ENCODE measurements at regions not wholly inside any gene's neighbourhood (a gene's known extent, or its start where the extent isn't known, plus 50 kb on each side); places are given as distances from the start of the nearest gene placed in this dataset.

DNA sequence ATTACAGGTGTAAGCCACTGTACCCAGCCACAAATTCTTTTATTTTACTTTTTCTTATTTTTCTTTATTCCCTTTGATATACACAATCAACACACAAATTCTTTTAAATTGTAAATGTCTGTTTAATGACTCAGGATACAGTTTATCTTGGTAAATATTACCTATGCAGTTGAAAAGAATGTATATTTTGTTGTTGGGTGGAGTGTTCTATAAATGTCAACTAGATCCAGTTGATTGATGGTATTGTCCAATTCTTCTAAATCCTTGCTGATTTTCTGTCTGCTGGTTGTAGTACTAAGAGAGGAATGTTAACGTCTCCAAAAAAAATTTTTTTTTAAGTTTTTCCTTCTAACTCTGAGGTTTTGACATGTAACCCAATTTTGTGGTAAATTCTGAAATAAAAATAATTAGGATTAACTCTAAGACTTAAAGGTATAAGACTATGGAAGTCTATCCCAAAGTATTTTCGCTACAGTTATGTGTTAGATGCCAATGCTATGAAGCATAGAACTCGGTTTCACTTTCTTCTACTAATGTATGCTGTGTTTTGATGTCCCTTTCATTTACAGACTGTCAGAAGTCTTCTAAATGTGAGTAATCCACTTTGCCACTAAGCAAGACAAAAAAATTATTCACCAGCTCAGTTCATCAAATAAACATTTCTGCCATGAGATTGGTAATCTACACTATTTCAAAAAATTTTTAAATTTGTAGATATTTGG, 720.2 kb upstream of the C9orf72 start:
- intact Hi-C loops (cut with micrococcal nuclease) = no loop called here

GRCh38 chr9:28301281-28301680, 728.0 kb upstream of the C9orf72 start:
- intact Hi-C loops (cut with micrococcal nuclease) = no loop called here

- intact Hi-C loops (cut with micrococcal nuclease) = no loop called here
These were observed 744.5 kb upstream of the C9orf72 start for GRCh38 chr9:28317745-28318144.

- intact Hi-C loops (cut with micrococcal nuclease) = no loop called here
These were observed 745.2 kb upstream of the C9orf72 start for GRCh38 chr9:28318515-28318914.

- intact Hi-C loops (cut with micrococcal nuclease) = no loop called here
These were observed 746.7 kb upstream of the C9orf72 start for GRCh38 chr9:28319981-28320380.

DNA sequence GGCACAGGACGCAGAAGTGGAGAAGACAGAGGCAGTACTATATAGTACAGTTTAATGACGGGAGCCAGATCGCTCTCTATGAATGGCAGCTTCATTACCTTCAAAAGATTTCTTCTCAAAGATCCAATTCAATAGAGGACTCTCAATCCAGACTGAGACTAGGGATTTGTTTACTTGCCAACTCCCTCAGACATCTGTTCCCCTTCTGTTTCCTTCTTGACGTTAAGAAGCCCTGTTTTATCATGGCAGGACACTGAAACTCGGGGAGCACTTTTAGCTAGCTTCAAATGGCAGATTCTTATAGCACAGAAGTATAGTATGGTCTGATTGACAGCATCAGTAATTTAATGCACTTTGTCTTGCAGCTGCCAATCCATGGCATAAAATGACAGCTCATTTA, 747.3 kb upstream of the C9orf72 start:
- intact Hi-C loops (cut with micrococcal nuclease) = no loop called here

GRCh38 chr9:28329323-28329722, 756.0 kb upstream of the C9orf72 start:
- intact Hi-C loops (cut with micrococcal nuclease) = no loop called here

- intact Hi-C loops (cut with micrococcal nuclease) = no loop called here
These were observed 759.4 kb upstream of the C9orf72 start for GRCh38 chr9:28332648-28333047.

DNA sequence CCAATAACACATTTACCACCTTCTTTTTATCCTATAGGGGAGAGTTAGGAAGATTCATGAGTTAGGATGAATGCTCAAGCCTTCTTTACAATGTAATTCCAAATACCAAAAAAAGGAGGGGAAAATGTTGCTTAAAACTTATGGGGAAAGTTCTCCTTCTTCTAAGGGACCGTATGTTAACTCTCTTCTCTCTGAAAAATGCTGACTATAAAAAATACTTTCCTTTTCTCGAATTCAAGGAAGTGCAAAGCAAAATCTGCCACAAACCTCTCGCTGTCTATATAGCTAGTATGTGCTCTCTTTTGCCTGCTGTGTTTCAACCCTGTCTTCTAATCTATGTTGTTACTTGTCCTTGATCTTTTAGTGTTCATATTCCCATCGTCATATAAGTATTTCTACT, 768.6 kb upstream of the C9orf72 start:
- intact Hi-C loops (cut with micrococcal nuclease) = no loop called here

DNA sequence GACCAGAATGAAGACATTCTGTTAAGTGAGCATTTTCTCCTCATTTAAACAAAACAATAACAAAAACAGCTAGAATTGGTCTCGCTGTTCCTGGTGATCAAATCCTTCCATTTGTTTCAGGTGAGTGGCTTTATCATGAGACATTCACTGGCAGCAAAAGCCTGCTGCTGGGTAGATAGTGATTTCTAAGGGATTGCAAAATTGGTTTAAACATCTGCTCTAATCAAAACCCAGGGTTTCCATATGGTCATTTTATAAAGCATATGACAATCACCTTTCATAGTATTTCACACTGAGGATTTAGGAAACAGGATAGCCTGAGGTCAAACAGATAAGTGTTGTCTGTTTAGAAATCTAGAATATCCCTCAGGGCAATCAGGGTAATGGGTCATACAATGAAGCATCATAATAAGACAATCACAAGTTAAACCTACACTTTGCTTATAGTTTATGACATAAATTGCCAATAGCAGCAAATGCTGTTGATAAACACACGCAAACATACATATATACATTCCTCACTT, 769.6 kb upstream of the C9orf72 start:
- intact Hi-C loops (cut with micrococcal nuclease) = no loop called here

- intact Hi-C loops (cut with micrococcal nuclease) = no loop called here
These were observed 789.9 kb upstream of the C9orf72 start for GRCh38 chr9:28363151-28363562.

DNA sequence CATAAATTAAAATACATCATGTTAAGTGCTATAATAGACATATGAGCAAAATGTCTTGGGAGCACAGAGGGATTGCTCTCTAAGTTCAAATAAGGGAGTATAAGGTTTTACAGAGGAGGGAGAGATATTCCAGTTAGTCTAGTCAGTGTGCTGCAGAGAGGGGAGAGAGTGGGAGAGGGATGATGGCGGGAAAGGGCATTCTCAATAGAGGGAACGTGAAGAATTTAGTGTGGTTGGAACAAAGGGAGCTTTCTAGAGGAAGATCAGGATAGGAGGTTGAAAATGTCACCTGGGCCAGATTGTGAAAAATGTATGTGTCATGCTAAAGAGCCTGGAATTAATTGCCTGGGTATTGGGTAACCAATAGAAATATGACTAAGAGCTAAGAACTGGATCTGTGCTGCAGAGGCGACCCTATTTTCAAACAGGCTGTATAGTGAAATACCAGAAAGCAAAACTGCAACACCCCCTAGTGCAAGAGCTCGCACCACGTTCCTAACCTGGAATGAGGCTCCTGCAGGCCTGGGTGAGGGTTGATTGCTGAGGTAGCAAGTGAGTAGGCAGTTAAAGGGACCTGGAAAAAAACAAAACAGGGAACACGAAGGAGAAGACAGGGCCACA, 791.8 kb upstream of the C9orf72 start:
- intact Hi-C loops (cut with micrococcal nuclease) = no loop called here

- intact Hi-C loops (cut with micrococcal nuclease) = no loop called here
These were observed 792.4 kb upstream of the C9orf72 start for GRCh38 chr9:28365728-28366127.

DNA sequence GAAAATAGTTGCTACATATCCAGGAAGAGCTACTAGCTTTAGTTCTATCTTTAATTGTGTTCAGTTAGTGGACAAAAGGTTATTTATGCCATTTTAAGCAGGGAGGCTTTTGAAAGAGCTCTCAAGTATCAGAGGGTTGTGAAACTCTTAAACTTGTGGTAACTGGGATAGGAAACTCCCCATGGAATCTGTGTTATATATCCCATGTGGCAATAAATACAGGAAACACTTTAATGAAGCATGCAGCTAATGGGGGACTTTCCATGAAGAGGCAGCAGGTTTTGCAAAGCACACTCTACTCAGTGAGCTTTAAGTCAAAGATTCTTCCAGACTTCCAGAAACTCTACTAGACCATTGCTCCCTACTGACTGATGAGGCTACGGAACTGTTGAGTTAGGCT, 805.0 kb upstream of the C9orf72 start:
- intact Hi-C loops (cut with micrococcal nuclease) = no loop called here

DNA sequence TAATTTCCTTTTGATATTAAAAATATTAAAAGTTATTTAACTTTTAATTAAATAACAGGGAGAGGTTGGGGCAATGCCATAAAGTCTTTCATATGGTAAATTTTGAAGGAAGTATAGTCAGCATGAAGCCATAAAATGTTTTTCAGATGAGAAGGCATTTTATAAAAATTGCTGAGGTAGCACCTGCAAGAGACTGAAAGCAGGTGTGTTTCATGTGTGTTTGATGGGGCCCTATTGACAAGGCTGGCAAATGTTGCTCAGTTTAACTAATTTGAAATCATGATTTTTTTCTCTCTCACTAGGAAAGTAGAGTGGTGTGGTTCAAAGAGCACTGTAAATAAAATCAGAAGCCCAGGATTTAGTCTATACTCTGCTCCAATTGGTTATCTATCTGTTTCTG, 805.8 kb upstream of the C9orf72 start:
- intact Hi-C loops (cut with micrococcal nuclease) = no loop called here

DNA sequence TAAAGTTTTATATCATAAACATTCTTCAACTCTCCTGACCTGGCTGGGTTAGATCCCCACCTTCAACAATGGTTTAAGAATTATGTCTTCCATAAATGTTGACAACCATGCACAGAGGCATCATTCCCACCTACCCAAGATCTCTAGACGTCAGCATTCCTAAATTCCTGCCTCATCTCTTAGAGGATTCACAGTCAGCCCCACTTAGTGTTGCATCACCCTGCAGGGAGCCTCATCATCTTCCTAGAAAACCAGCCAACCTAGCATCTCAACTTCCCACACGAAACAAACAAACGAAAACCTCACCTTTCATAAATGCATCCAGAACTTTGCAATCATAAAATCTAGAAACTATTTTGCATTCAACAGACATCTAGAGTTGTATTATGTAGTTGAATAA, 816.1 kb upstream of the C9orf72 start:
- intact Hi-C loops (cut with micrococcal nuclease) = no loop called here

DNA sequence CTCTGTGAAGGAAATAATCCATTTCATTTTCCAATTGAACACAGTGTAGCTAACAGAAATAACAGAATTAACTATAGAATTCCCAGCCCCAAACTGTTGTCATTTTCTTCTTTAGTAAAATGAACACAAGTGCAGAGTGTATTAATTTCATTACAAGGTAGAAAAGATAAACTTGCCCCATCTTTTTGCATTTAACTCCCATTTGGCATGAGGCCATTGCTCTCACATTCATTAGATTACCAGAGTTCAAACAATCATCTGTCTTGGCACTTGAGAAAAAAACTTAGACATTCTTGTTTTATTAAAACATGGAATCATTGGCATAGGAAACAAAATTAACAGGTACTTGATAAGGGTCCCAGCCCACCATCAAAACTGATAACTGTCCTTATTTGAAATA, 821.5 kb upstream of the C9orf72 start:
- intact Hi-C loops (cut with micrococcal nuclease) = no loop called here

GRCh38 chr9:28396058-28396457, 822.8 kb upstream of the C9orf72 start:
- intact Hi-C loops (cut with micrococcal nuclease) = no loop called here

- intact Hi-C loops (cut with micrococcal nuclease) = no loop called here
These were observed 834.1 kb upstream of the C9orf72 start for GRCh38 chr9:28407351-28407750.

GRCh38 chr9:28409919-28410318, 836.6 kb upstream of the C9orf72 start:
- intact Hi-C loops (cut with micrococcal nuclease) = no loop called here

- intact Hi-C loops (cut with micrococcal nuclease) = no loop called here
These were observed 837.1 kb upstream of the C9orf72 start for GRCh38 chr9:28410411-28410810.

DNA sequence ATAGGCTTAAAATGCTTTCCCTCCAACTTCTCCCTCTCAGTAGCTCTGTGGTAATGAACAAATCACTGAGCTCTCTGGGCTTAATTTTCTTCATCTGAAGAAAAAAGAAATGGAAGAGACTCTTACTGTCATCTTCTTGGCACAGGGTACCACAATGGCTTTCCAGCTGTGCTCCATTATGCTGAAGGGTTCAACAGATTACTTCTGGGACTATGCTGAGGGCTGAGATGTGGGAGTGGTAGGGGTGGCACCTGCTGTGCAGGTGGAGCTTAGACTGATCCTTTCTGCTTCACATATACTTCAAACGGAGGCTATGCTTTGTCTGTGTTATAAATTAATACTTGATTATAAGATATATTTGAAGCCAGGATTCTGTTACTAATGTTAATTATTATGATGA, 840.2 kb upstream of the C9orf72 start:
- intact Hi-C loops (cut with micrococcal nuclease) = no loop called here

- intact Hi-C loops (cut with micrococcal nuclease) = no loop called here
These were observed 850.0 kb upstream of the C9orf72 start for GRCh38 chr9:28423255-28423654.

All from T-helper 2 cell treated with Interferon-gamma antibody and Interleukin-4, amounts not matched to agents 100 ng/mL and 5 ng/mL, for 36 hours (primary cell).